ENCODE measurements at regions not wholly inside any gene's neighbourhood (a gene's known extent, or its start where the extent isn't known, plus 50 kb on each side); places are given as distances from the start of the nearest gene placed in this dataset.

GRCh38 chr17:70544317-70544716, 375.0 kb downstream of the KCNJ2 start:
- no peak for TF ChIP-seq CTCF (IDR thresholded peaks at IDR 0.05; ENCODE audit: low read length)
- TF ChIP-seq EZH2 (IDR thresholded peaks at IDR 0.05; ENCODE audit: borderline replicate concordance, low read length) = no peak

Data from OCI-LY1 (cell line).